Gastroesophageal sphincter (tissue), 4 donors: ENCODE measurements at regions not wholly inside any gene's neighbourhood (a gene's known extent, or its start where the extent isn't known, plus 50 kb on each side); places are given as distances from the start of the nearest gene placed in this dataset.

Experiments
- ATAC-seq: fragments of 150-250 bp; one replicate; pipeline ENCODE4 v1.9.1; 2016; ENCODE audit warnings: mild to moderate bottlenecking, moderate library complexity
- H3K27ac ChIP-seq, 4 donors: fragments of 200-600 bp; sonication (generic) in 3 of 4; 1 replicate in 3 of 4; 2 replicates in 1 of 4; pipeline ENCODE4 v1.5.1; 2016 to 2019
- H3K27me3 ChIP-seq: fragments of 200-600 bp; sonication (generic); one replicate; pipeline ENCODE4 v1.5.1; 2019
- H3K36me3 ChIP-seq, 2 donors: fragments of 200-600 bp; sonication (generic); one replicate each; pipeline ENCODE4 v1.5.1; 2019; ENCODE audit warnings: control low read depth in 1 of 2
- H3K4me1 ChIP-seq, 3 donors: fragments of 200-600 bp; sonication (generic); 1 replicate in 2 of 3; 2 replicates in 1 of 3; pipeline ENCODE4 v1.5.1; 2016 to 2019; ENCODE audit warnings: control low read depth in 2 of 3
- H3K4me3 ChIP-seq, 2 donors: fragments of 200-600 bp; sonication (generic); one replicate each; pipeline ENCODE4 v1.5.1; 2019; ENCODE audit warnings: mild to moderate bottlenecking in 1 of 2, moderate library complexity in 1 of 2
- H3K9me3 ChIP-seq, 3 donors: fragments of 200-600 bp; sonication (generic); one replicate each; pipeline ENCODE4 v1.5.1; 2017 to 2019; ENCODE audit warnings: control low read depth in 2 of 3
- CTCF ChIP-seq, 4 experiments: fragments of 200-600 bp in 2 of 4; fragments of 450-650 bp in 2 of 4; sonication (generic) in 1 of 4; IDR thresholded peaks; one replicate each; pipeline ENCODE4 v1.5.1; 2017 to 2019; ENCODE audit warnings: antibody characterized with exemption in 4 of 4, mild to moderate bottlenecking in 2 of 4, moderate library complexity in 2 of 4
- EP300 ChIP-seq: sonication (generic); formaldehyde crosslinking; IDR thresholded peaks from one replicate; pipeline ENCODE4 v1.6.1; 2017; ENCODE audit warnings: antibody characterized with exemption, mild to moderate bottlenecking
- POLR2A ChIP-seq, 2 donors: fragments of 450-650 bp; IDR thresholded peaks; one replicate each; pipeline ENCODE4 v1.6.1; 2017; ENCODE audit warnings: antibody characterized with exemption in 2 of 2, mild to moderate bottlenecking in 2 of 2, moderate library complexity in 1 of 2
- POLR2AphosphoS5 ChIP-seq: sonication (generic); formaldehyde crosslinking; IDR thresholded peaks from one replicate; pipeline ENCODE4 v1.6.1; 2017; ENCODE audit warnings: antibody characterized with exemption
- WGBS, 2 donors: methylation state at CpG; one replicate each; pipeline ENCODE4 v1.1.5; 2018; ENCODE audit warnings: low coverage in 1 of 2; 5-methylcytosine and 5-hydroxymethylcytosine counted together

GRCh38 chr15:29631076-29632070 is 190.9 kb downstream of the TJP1 start:
- H3K9me3 ChIP-seq: no peaks in the 10 kb centered on the region
- H3K4me1 ChIP-seq: no peaks in the 10 kb centered on the region
- no peak for TF ChIP-seq EP300
- no peak for TF ChIP-seq POLR2AphosphoS5
- no peak for TF ChIP-seq CTCF (IDR thresholded peaks at IDR 0.05)
- no peak for TF ChIP-seq POLR2A (IDR thresholded peaks at IDR 0.05)
- peaks cover 54% of the 10 kb centered on the region for H3K27me3 ChIP-seq
- WGBS, 2 donors: 53 to 75% methylated on average over 5 to 7 of the region's 10 CpGs
- ATAC-seq: no peak
- no peak overlapping the region for H3K4me3 ChIP-seq
- H3K36me3 ChIP-seq: no peaks in the 10 kb centered on the region
- H3K27ac ChIP-seq: no peak overlapping the region

- Histone ChIP-seq H3K27ac (no peak overlapping the region), H3K4me3 (no peak overlapping the region), H3K9me3 (no peaks in the 10 kb centered on the region), H3K36me3 (no peaks in the 10 kb centered on the region), H3K27me3 (no peaks in the 10 kb centered on the region), H3K4me1 (no peaks in the 10 kb centered on the region)
- TF ChIP-seq CTCF (IDR thresholded peaks at IDR 0.05) (no peak), EP300 (no peak), POLR2A (IDR thresholded peaks at IDR 0.05) (no peak), POLR2AphosphoS5 (no peak)
- no peak for ATAC-seq
- WGBS, 2 donors: 83 to 86% methylated on average over 8 of the region's 8 CpGs
Measured at GRCh38 chr15:29624271-29624670, 198.0 kb downstream of the TJP1 start.

GRCh38 chr15:29623116-29623639 is 199.1 kb downstream of the TJP1 start:
- WGBS, 2 donors: 67 to 79% methylated on average over 5 to 6 of the region's 6 CpGs
- Histone ChIP-seq H3K27ac (no peak overlapping the region), H3K36me3 (no peaks in the 10 kb centered on the region), H3K9me3 (no peaks in the 10 kb centered on the region), H3K27me3 (no peaks in the 10 kb centered on the region), H3K4me1 (no peaks in the 10 kb centered on the region), H3K4me3 (no peak overlapping the region)
- no peak for ATAC-seq
- no peak for TF ChIP-seq EP300
- no peak for TF ChIP-seq POLR2AphosphoS5
- no peak for TF ChIP-seq POLR2A (IDR thresholded peaks at IDR 0.05)
- no peak for TF ChIP-seq CTCF (IDR thresholded peaks at IDR 0.05)

GRCh38 chr15:29622637-29623036 is 199.6 kb downstream of the TJP1 start:
- H3K36me3 ChIP-seq: no peaks in the 10 kb centered on the region
- no peak overlapping the region for H3K27ac ChIP-seq
- no peaks in the 10 kb centered on the region for H3K27me3 ChIP-seq
- ATAC-seq: no peak
- H3K9me3 ChIP-seq: no peaks in the 10 kb centered on the region
- TF ChIP-seq CTCF (IDR thresholded peaks at IDR 0.05) (no peak), POLR2AphosphoS5 (no peak), EP300 (no peak), POLR2A (IDR thresholded peaks at IDR 0.05) (no peak)
- no peaks in the 10 kb centered on the region for H3K4me1 ChIP-seq
- WGBS, 2 donors: 56 to 75% methylated on average over 6 to 7 of the region's 7 CpGs
- H3K4me3 ChIP-seq: no peak overlapping the region
